Inflammatory macrophage treated with lipopolysaccharide for 4 hours (primary cell): ENCODE measurements at regions not wholly inside any gene's neighbourhood (a gene's known extent, or its start where the extent isn't known, plus 50 kb on each side); places are given as distances from the start of the nearest gene placed in this dataset.
"Not testable (repeated sequence)": the region's sequence is repeated elsewhere in the genome, so short reads cannot be mapped to it uniquely, and the experiment has no call there.

ENCODE experiments used
- DNase-seq: peaks from one replicate; pipeline ENCODE4 v3.0.0-alpha.2; 2020

- no peak for DNase-seq
Observed at GRCh38 chr7:138328215-138328614, 131.8 kb upstream of the TRIM24 start.

DNA sequence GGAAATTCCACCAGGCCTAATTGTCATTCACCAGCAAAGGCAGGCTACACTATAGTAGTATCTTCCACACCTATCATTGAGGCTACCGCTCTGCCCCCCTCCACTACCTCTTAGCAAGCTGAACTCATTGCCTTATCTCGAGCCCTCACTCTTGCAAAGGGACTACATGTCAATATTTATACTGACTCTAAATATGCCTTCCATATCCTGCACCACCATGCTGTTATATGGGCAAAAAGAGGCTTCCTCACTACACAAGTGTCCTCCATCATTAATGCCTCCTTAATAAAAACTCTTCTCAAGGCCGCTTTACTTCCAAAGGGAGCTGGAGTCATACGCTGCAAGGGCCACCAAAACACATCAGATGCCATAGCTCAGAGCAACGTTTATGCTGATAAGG is 127.2 kb upstream of the TRIM24 start:
- DNase-seq: not testable (repeated sequence)

GRCh38 chr7:138338361-138338760 is 121.7 kb upstream of the TRIM24 start:
- DNase-seq: no peak

- not testable (repeated sequence) for DNase-seq
Observed at GRCh38 chr7:138339229-138339628, 120.8 kb upstream of the TRIM24 start.

DNA sequence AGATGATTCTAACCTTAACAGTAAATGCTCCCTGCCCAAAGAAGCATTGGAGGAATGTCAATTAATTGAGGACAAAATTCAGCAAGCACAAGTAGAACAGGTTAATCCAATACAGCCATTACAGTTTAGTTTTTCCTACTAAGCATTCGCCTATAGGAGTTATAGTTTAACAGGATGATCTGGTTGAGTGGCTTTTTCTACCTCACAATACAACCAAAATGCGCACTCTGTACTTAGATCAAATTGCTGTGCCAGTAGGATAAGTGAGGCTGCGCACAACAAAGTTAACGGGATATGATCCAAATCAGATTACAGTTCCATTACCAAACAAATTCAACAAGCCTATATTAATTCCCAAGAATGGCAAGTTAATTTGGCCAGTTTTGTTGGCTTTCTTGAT is 117.1 kb upstream of the TRIM24 start:
- no peak for DNase-seq

DNA sequence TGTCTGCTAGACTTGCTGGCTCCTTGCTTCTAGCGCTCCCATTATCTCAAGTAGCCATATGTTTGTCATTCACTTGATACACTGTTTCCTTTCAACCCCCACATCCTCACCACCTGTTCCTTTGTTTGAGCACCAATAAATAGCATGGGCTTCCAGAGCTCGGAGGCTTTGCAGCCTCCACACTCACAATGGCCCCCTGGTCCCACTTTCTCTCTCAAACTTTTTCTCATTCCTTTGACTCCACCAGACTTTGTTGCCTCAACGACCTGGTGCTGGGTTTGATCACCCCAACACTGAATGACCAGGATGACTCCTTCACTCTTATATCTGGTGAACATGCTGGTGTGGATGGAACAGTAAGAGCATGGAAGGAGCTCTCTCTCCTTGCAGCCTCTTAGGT is 114.5 kb upstream of the TRIM24 start:
- DNase-seq: no peak

DNA sequence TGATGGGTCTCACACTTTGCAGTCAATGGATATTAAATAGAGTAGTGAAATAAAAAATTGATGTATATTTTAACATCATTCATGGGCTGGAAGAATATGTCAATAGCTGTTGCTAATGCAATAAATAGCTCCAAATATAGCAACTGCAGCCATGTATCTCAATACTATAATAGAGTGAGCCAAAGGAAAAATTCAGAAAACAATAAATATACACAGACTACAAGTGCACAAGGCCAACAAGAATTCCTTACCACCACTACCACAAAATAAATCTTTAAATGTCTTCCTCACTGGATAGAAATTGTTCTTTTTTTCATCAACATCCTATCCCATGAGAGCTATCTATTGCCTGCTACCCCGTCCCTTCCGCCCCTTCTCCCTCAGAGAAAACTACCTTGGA is 113.1 kb upstream of the TRIM24 start:
- DNase-seq: no peak

- no peak for DNase-seq
Observed at GRCh38 chr7:138349841-138350700, 110.0 kb upstream of the TRIM24 start.

DNA sequence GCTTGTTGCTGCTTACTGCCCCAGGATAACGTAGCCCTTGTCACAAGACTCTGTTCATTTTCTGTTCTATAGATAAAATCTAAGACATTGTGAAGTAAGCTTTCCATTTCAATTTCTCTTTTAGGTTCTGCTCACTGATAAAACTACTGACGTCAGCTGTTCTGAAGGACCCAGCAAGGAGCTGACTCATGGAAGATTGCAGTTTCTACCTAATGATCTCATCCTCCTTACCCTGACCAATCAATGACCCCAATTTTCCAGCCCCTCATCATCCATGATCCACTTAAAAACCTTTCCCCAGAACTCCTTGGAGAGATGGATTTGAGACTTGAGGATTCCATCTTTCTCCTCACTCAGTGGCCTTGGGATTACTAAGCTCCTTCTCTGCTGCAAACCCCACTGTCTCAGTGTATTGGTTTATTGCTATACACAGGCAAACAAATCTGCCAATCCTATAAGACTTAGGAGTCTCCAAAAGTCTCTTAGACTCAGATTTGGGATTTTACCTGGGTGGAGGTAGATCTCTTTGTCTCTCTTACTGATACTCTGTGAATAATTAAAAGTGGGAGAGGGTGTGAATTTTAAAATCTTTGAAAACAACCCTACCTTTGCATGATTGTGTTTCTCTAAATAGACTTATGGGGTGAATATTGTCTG is 109.2 kb upstream of the TRIM24 start:
- peak; percentile 28 for DNase-seq

- DNase-seq: no peak
Observed at GRCh38 chr7:138352570-138353461, 107.2 kb upstream of the TRIM24 start.

DNA sequence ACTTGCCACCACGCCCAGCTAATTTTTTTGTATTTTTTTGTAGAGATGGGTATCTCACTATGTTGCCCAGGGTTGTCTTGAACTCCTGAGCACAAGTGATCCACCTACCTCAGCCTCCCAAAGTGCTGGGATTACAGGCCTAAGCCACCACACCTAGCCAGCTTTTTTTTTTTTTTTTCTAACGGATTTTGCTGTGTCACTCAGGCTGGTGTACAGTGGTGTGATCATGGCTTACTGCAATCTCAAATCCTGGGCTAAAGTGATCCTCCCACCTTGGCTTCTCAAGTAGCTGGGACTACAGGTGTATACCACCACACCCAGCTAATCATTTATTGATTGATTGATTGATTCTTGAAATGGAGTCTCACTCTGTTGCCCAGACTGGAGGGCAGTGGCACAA is 106.0 kb upstream of the TRIM24 start:
- DNase-seq: no peak

GRCh38 chr7:138355254-138355653 is 104.8 kb upstream of the TRIM24 start:
- no peak for DNase-seq

DNA sequence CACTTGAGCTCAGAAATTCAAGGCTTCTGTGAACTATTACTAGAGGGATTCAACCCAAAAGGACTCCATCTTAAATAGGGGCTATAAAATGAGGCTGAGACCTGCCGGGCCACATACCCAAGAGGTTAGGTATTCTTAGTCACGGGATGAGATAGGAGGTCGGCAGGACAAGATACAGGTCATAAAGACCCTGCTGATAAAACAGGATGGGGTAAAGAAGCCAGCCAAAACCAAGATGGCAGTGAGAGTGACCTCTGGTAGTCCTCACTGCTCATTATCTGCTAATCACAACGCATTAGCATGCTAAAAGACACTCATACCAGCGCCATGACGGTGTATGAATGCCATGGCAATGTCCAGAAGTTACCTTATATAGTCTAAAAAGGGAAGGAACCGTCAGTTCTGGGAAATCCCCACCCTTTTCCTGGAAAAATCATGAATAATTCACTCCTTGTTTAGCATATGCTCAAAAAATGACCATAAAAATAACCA is 101.2 kb upstream of the TRIM24 start:
- peak; percentile 5 for DNase-seq

DNA sequence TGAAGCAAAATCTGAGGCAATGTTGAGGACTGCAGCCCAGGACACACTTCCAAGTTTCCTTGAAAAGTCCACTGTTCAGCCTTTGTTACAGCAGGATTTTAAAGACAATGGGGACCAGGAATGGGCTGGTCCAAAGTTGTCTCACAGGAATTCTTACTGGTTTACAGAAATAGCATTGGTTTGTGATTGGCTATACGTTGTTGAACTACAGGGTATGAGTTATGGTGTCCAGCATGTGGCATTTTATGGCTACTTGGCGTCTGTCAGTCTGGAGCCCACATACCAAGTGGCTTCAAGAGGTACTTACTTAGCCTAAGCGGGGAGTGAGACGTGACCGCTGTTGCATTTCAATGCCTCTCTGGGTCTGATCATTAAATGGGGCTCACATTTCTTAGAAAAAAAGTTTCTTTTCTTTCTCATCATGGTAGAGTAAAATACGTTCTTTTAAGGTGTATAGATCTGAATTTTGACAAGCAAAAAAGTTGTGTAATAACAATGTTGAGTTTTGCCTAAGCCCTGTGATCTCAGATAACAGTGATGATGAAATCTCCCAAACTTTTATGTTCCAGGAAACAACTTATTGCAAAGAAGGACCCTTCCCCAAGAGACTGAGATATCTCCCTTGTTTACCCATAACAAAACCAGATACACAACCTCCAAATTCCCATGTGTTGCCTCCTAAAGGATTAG is 100.0 kb upstream of the TRIM24 start:
- no peak for DNase-seq

DNA sequence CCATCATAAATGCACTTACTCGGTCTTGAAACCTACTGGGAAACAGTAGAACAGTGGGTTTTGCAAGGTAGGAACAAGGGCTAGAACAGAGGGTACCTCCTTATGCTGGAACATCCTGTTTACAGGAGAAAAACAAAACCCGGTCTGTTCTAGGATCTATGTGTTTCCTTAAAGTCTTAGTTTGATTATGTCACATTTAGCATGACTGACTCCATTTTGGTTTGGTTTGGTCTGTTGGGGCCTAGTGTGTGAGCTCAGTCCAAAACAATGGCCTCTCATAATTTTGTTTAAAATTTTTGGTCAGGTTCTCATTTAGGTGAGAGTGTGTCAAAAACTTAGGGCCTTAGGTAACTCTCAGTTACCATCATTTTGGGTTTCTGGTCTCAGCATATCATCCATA is 96.3 kb upstream of the TRIM24 start:
- no peak for DNase-seq

DNA sequence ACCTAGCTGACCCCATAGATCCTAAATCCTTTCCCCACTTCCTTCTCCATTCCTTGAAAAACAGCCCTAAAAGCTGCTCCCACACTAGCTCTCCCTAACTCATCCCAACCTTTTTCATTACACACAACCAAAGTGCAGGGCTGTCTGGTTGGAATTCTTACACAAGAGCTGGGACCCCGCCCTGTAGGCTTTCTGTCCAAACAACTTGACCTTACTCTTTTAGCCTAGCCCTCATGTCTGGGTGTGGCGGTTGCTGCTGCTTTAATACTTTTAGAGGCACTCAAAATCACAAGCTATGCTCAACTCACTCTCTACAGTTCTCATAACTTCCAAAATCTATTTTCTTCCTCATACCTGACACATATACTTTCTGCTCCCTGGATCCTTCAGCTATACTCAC is 93.9 kb upstream of the TRIM24 start:
- not testable (repeated sequence) for DNase-seq

DNA sequence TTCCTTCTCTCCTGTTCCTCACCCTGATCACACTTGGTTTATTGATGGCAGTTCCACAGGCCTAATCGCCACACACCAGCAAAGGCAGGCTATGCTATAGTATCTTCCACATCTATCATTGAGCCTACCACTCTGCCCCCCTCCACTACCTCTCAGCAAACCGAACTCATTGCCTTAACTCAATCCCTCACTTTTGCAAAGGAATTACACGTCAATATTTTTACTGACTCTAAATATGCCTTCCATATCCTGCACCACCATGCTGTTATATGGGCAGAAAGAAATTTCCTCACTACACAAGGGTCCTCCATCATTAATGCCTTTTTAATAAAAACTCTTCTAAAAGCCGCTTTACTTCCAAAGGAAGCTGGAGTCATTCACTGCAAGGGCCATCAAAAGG is 93.4 kb upstream of the TRIM24 start:
- DNase-seq: not testable (repeated sequence)

DNA sequence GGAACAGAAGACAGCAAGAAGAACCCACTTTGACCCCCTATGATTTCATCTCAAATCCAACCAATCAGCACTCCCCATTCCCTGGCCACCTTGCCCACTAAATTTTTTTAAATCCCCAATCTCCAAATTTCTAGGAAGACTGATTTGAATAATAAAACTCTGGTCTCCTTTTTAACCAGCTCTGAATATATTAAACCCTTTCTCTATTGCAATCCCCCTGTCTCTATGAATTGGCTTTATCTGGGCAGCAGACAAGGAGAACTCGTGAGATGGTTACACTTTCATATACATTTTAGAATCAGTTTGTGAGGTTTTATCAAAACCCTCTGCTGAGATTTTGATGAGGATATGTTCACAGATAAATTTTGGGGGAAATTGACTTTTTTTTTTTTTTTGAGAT is 90.3 kb upstream of the TRIM24 start:
- DNase-seq: no peak

DNA sequence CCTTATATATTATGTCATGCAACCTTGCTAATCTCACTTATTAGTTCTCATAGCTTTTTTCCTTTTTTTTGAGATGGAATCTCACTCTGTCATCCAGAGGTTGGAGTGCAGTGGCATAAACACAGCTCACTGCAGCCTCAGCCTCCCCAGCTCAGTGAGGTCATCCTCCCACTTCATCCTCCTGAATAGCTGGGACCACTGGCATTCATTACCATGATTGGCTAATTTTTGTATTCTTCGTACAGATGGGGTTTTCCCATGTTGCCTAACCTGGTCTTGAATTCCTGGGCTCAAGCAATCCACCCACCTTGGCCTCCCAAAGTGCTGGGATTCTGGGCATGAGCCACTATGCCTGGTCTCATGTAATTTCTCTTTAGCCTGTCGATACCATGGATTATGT is 89.1 kb upstream of the TRIM24 start:
- peak; percentile 53 for DNase-seq

DNA sequence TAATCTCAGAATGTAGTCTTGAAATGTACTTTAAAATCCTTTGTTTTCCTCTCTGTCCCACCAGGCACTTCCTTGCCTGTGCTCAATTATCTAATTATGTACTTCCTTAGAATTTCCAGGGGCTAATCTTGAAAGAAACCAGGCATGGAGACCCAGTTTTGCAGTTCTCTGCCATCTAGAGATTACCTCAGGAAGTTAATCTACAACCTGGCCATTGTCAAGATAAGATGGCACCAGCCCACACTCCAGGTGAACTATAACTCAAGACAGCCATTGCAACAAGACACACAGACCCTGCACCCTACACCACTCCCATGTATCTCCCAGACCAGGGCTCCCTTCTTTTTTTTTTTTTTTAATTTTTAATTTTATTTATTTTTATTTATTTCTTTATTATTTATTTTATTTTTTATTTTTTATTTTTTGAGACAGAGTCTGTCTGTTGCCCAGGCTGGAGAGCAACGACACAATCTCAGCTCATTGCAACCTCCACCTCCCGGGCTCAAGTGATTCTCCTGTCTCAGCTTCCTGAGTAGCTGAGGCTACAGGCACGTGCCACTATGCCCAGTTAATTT is 85.9 kb upstream of the TRIM24 start:
- no peak for DNase-seq

DNA sequence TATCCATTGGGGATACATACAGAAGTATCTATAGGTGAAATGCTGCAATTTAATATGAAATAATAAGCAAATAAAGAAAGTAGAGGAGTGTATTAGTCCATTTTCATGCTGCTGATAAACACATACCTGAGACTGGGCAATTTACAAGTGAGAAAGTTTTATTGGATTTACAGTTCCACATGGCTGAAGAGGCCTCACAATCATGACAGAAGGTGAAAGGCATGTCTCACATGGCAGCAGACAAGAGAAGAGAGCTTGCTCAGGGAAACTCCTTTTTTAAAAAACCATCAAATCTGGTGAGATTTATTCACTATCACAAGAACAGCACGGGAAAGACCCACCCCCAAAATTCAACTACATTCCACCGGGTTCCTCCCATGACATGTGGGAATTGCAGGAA is 82.8 kb upstream of the TRIM24 start:
- no peak for DNase-seq
